ENCODE measurements at regions not wholly inside any gene's neighbourhood (a gene's known extent, or its start where the extent isn't known, plus 50 kb on each side); places are given as distances from the start of the nearest gene placed in this dataset.

- H3K9me3 ChIP-seq (ENCODE audit: control insufficient read depth, insufficient read depth, low read length): no peaks in the 10 kb centered on the region
- no peaks in the 10 kb centered on the region for H3K36me3 ChIP-seq (ENCODE audit: control insufficient read depth, insufficient read depth, low read length)
- H3K27ac ChIP-seq (ENCODE audit: low read length): no peak overlapping the region
- no peak overlapping the region for H3K4me3 ChIP-seq (ENCODE audit: low read length)
- no CpG with 5 or more reads among the region's 4 CpGs for WGBS (ENCODE audit: insufficient coverage, insufficient read length)
- DNase-seq (ENCODE audit: low read depth, low spot score): no peak
- H3K4me1 ChIP-seq (ENCODE audit: control insufficient read depth, insufficient read depth, low read length): no peaks in the 10 kb centered on the region
- H3K27me3 ChIP-seq (ENCODE audit: control insufficient read depth, insufficient read depth, low read length): no peaks in the 10 kb centered on the region
Observed at GRCh38 chr1:96388421-96389310, 332.9 kb upstream of the PTBP2 start.

DNA sequence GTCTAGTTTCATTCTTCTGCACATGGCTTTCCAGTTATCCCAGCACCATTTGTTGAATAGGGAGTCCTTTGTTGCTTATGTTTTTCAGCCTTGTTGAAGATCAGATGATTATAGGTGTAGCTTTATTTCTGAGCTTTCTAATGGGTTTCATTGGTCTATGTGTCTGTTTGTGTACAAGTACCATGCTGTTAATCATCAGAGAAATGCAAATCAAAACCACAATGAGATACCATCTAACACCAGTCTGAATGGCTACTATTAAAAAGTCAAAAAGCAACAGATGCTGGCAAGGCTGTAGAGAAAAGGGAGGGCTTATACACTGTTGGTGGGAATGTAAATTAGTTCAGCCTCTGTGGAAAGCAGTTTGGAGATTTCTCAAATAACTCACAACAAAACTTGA, 321.5 kb upstream of the PTBP2 start:
- DNase-seq (ENCODE audit: low read depth, low spot score): no peak
- H3K4me1 ChIP-seq (ENCODE audit: control insufficient read depth, insufficient read depth, low read length): no peaks in the 10 kb centered on the region
- H3K27ac ChIP-seq (ENCODE audit: low read length): no peak overlapping the region
- no peak overlapping the region for H3K4me3 ChIP-seq (ENCODE audit: low read length)
- H3K9me3 ChIP-seq (ENCODE audit: control insufficient read depth, insufficient read depth, low read length): no peaks in the 10 kb centered on the region
- no peaks in the 10 kb centered on the region for H3K36me3 ChIP-seq (ENCODE audit: control insufficient read depth, insufficient read depth, low read length)
- no peaks in the 10 kb centered on the region for H3K27me3 ChIP-seq (ENCODE audit: control insufficient read depth, insufficient read depth, low read length)

DNA sequence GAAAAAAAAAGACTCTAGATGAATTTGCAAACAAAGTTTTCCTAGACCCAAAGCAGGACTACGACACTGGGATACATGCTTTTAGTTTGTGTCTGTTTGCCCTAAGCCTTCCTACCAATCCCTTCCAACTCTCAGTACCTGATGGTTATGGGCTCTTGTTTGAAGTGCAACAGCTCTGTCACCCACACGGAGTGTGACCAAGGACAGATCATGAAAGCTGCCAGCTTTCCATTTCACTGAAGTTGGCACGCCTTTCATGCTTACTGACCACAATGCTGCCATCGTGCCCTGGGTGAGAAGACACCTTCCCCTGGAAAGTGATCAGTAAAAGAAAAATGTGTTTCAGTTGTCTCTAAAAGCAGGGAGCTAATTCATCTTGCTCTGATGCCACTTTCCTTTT, 312.5 kb upstream of the PTBP2 start:
- Histone ChIP-seq H3K9me3 (ENCODE audit: control insufficient read depth, insufficient read depth, low read length) (no peaks in the 10 kb centered on the region), H3K36me3 (ENCODE audit: control insufficient read depth, insufficient read depth, low read length) (no peaks in the 10 kb centered on the region), H3K27me3 (ENCODE audit: control insufficient read depth, insufficient read depth, low read length) (no peaks in the 10 kb centered on the region), H3K4me1 (ENCODE audit: control insufficient read depth, insufficient read depth, low read length) (no peaks in the 10 kb centered on the region), H3K27ac (ENCODE audit: low read length) (no peak overlapping the region), H3K4me3 (ENCODE audit: low read length) (no peak overlapping the region)
- no CpG with 5 or more reads among the region's 4 CpGs for WGBS (ENCODE audit: insufficient coverage, insufficient read length)
- DNase-seq (ENCODE audit: low read depth, low spot score): no peak

GRCh38 chr1:96409689-96410088, 311.9 kb upstream of the PTBP2 start:
- DNase-seq (ENCODE audit: low read depth, low spot score): no peak
- WGBS (ENCODE audit: insufficient coverage, insufficient read length): no CpG with 5 or more reads among the region's 3 CpGs
- no peaks in the 10 kb centered on the region for H3K36me3 ChIP-seq (ENCODE audit: control insufficient read depth, insufficient read depth, low read length)
- H3K27me3 ChIP-seq (ENCODE audit: control insufficient read depth, insufficient read depth, low read length): no peaks in the 10 kb centered on the region
- no peak overlapping the region for H3K27ac ChIP-seq (ENCODE audit: low read length)
- no peaks in the 10 kb centered on the region for H3K4me1 ChIP-seq (ENCODE audit: control insufficient read depth, insufficient read depth, low read length)
- H3K9me3 ChIP-seq (ENCODE audit: control insufficient read depth, insufficient read depth, low read length): no peaks in the 10 kb centered on the region
- no peak overlapping the region for H3K4me3 ChIP-seq (ENCODE audit: low read length)

DNA sequence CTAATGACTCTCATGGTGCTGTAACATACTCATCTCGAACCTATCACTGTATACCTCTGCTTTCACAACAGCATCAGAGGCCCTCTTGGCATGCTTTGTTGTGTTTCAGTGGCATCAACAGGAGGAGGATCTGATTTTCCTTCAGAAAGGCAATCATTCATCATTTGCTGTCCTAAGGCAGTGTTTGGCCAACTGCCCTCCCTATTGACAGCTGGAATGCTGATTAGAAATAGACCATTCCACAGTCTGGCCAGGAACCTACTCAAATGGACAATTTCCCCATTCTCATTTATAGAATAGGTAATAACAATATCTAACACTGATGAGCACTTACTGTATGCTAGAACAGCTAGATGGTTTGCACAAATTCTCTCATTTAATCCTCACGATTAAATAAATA, 310.6 kb upstream of the PTBP2 start:
- Histone ChIP-seq H3K27me3 (ENCODE audit: control insufficient read depth, insufficient read depth, low read length) (no peaks in the 10 kb centered on the region), H3K36me3 (ENCODE audit: control insufficient read depth, insufficient read depth, low read length) (no peaks in the 10 kb centered on the region), H3K4me1 (ENCODE audit: control insufficient read depth, insufficient read depth, low read length) (no peaks in the 10 kb centered on the region), H3K9me3 (ENCODE audit: control insufficient read depth, insufficient read depth, low read length) (no peaks in the 10 kb centered on the region), H3K4me3 (ENCODE audit: low read length) (no peak overlapping the region), H3K27ac (ENCODE audit: low read length) (no peak overlapping the region)
- no peak for DNase-seq (ENCODE audit: low read depth, low spot score)
- 100% methylated on average over 1 of the region's 2 CpGs for WGBS (ENCODE audit: insufficient coverage, insufficient read length)

GRCh38 chr1:96414598-96414997, 307.0 kb upstream of the PTBP2 start:
- H3K27ac ChIP-seq (ENCODE audit: low read length): no peak overlapping the region
- H3K27me3 ChIP-seq (ENCODE audit: control insufficient read depth, insufficient read depth, low read length): no peaks in the 10 kb centered on the region
- H3K4me3 ChIP-seq (ENCODE audit: low read length): no peak overlapping the region
- WGBS (ENCODE audit: insufficient coverage, insufficient read length): no CpG with 5 or more reads among the region's 6 CpGs
- DNase-seq (ENCODE audit: low read depth, low spot score): no peak
- no peaks in the 10 kb centered on the region for H3K9me3 ChIP-seq (ENCODE audit: control insufficient read depth, insufficient read depth, low read length)
- H3K4me1 ChIP-seq (ENCODE audit: control insufficient read depth, insufficient read depth, low read length): no peaks in the 10 kb centered on the region
- no peaks in the 10 kb centered on the region for H3K36me3 ChIP-seq (ENCODE audit: control insufficient read depth, insufficient read depth, low read length)

DNA sequence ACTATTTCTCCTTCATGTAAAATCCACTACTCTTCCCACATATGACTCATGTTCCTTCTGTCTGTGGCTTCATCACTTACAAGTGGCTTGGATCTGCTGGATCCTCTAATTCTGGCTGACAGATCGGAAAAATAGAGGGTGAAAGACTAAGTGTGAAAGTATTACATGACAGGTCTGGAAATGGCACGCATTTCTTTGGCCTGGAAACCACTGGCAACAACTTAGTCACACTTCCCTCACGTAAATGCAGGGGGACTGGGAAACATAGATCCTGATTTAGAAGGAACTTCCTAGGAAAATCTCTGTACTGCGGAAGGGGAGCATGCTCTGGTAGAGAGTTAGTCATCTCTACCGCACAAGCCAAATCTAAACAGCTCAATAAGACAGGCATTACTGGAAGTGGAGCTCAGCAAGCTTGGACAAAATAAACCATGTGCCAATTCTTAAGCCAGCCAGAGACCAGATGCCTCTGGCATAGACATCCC, 305.4 kb upstream of the PTBP2 start:
- Histone ChIP-seq H3K4me3 (ENCODE audit: low read length) (no peak overlapping the region), H3K9me3 (ENCODE audit: control insufficient read depth, insufficient read depth, low read length) (no peaks in the 10 kb centered on the region), H3K36me3 (ENCODE audit: control insufficient read depth, insufficient read depth, low read length) (no peaks in the 10 kb centered on the region), H3K27me3 (ENCODE audit: control insufficient read depth, insufficient read depth, low read length) (no peaks in the 10 kb centered on the region), H3K27ac (ENCODE audit: low read length) (no peak overlapping the region), H3K4me1 (ENCODE audit: control insufficient read depth, insufficient read depth, low read length) (no peaks in the 10 kb centered on the region)
- no CpG with 5 or more reads among the region's 5 CpGs for WGBS (ENCODE audit: insufficient coverage, insufficient read length)
- no peak for DNase-seq (ENCODE audit: low read depth, low spot score)

GRCh38 chr1:96416701-96417444, 304.7 kb upstream of the PTBP2 start:
- no peak overlapping the region for H3K27ac ChIP-seq (ENCODE audit: low read length)
- H3K27me3 ChIP-seq (ENCODE audit: control insufficient read depth, insufficient read depth, low read length): no peaks in the 10 kb centered on the region
- H3K9me3 ChIP-seq (ENCODE audit: control insufficient read depth, insufficient read depth, low read length): no peaks in the 10 kb centered on the region
- no peaks in the 10 kb centered on the region for H3K36me3 ChIP-seq (ENCODE audit: control insufficient read depth, insufficient read depth, low read length)
- WGBS (ENCODE audit: insufficient coverage, insufficient read length): no CpG with 5 or more reads among the region's 5 CpGs
- no peak for DNase-seq (ENCODE audit: low read depth, low spot score)
- no peak overlapping the region for H3K4me3 ChIP-seq (ENCODE audit: low read length)
- no peaks in the 10 kb centered on the region for H3K4me1 ChIP-seq (ENCODE audit: control insufficient read depth, insufficient read depth, low read length)

GRCh38 chr1:96418969-96419368, 302.6 kb upstream of the PTBP2 start:
- WGBS (ENCODE audit: insufficient coverage, insufficient read length): no CpG with 5 or more reads among the region's 6 CpGs
- Histone ChIP-seq H3K36me3 (ENCODE audit: control insufficient read depth, insufficient read depth, low read length) (no peaks in the 10 kb centered on the region), H3K4me1 (ENCODE audit: control insufficient read depth, insufficient read depth, low read length) (no peaks in the 10 kb centered on the region), H3K27ac (ENCODE audit: low read length) (no peak overlapping the region), H3K27me3 (ENCODE audit: control insufficient read depth, insufficient read depth, low read length) (no peaks in the 10 kb centered on the region), H3K9me3 (ENCODE audit: control insufficient read depth, insufficient read depth, low read length) (no peaks in the 10 kb centered on the region), H3K4me3 (ENCODE audit: low read length) (no peak overlapping the region)
- no peak for DNase-seq (ENCODE audit: low read depth, low spot score)

- Histone ChIP-seq H3K9me3 (ENCODE audit: control insufficient read depth, insufficient read depth, low read length) (no peaks in the 10 kb centered on the region), H3K27me3 (ENCODE audit: control insufficient read depth, insufficient read depth, low read length) (no peaks in the 10 kb centered on the region), H3K4me1 (ENCODE audit: control insufficient read depth, insufficient read depth, low read length) (no peaks in the 10 kb centered on the region), H3K4me3 (ENCODE audit: low read length) (no peak overlapping the region), H3K36me3 (ENCODE audit: control insufficient read depth, insufficient read depth, low read length) (no peaks in the 10 kb centered on the region), H3K27ac (ENCODE audit: low read length) (no peak overlapping the region)
- no peak for DNase-seq (ENCODE audit: low read depth, low spot score)
- WGBS (ENCODE audit: insufficient coverage, insufficient read length): no CpG with 5 or more reads among the region's 1 CpG
Observed at GRCh38 chr1:96424877-96425276, 296.7 kb upstream of the PTBP2 start.

Data from iPS DF 6.9 (cell line).